ENCODE measurements at regions not wholly inside any gene's neighbourhood (a gene's known extent, or its start where the extent isn't known, plus 50 kb on each side); places are given as distances from the start of the nearest gene placed in this dataset.

DNA sequence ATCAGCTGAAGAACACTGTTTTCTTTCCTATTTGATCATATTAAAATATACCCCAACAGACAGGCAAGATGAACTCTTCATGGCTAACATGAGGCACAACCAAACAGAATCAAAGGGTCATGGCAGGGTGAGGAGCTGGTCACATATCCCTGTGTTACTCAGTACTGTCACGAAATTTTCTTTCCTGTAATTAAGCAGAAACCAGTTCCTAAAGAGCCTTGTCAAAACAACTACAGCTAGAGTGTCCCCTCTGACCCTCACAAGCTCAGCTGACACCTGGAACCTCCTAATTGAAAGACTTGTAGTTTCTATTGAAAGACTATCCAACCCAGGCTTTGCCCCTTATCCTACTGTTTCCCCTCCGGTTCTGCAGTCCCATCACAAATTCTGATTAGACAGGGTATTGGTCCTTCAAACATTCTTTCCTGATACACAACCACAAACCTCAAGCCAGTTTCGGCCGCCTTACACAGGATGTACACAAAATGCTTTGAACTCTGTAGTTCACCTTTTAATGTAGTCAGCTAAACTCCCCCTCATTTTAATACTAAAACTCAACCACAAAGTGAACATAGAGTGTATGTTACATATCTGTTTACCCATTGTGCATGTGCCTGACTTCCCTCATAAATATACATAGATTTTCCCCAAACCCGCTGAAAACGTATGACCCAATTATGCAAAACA is 651.9 kb downstream of the MRPL39 start:
- no peak overlapping the region for H3K4me3 ChIP-seq (ENCODE audit: low read depth, low read length)
- DNase-seq (ENCODE audit: low read depth): no peak
- in situ Hi-C loops (cut with HindIII; ENCODE audit: low sequenced_read_pairs): no loop called here
- TF ChIP-seq, protein P1, sequence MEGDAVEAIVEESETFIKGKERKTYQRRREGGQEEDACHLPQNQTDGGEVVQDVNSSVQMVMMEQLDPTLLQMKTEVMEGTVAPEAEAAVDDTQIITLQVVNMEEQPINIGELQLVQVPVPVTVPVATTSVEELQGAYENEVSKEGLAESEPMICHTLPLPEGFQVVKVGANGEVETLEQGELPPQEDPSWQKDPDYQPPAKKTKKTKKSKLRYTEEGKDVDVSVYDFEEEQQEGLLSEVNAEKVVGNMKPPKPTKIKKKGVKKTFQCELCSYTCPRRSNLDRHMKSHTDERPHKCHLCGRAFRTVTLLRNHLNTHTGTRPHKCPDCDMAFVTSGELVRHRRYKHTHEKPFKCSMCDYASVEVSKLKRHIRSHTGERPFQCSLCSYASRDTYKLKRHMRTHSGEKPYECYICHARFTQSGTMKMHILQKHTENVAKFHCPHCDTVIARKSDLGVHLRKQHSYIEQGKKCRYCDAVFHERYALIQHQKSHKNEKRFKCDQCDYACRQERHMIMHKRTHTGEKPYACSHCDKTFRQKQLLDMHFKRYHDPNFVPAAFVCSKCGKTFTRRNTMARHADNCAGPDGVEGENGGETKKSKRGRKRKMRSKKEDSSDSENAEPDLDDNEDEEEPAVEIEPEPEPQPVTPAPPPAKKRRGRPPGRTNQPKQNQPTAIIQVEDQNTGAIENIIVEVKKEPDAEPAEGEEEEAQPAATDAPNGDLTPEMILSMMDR (IDR thresholded peaks at IDR 0.05; ENCODE audit: low read depth, low read length, missing control alignments): no peak

DNA sequence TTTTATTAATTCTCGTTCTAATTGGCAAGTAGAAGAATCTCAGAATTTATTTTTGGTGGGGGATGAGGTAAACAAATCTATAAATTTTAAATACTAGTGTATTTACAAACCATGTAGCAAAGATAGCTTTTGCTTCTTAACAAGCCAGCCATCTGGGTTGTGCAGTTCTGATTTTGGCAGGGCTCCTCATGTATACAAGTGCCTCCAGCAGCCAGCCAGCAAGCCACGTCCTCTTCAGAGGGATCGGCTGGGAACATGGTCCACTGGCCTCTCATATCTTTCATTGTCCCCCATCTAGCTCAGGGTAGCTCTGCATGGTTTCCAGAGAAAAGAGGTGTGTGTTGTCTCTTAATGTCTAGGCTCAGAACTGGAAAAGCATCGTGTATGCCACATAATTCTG is 659.1 kb downstream of the MRPL39 start:
- DNase-seq (ENCODE audit: low read depth): no peak
- TF ChIP-seq, protein P1 (IDR thresholded peaks at IDR 0.05; ENCODE audit: low read depth, low read length, missing control alignments): no peak
- no peak overlapping the region for H3K4me3 ChIP-seq (ENCODE audit: low read depth, low read length)
- in situ Hi-C loops (cut with HindIII; ENCODE audit: low sequenced_read_pairs): no loop called here

DNA sequence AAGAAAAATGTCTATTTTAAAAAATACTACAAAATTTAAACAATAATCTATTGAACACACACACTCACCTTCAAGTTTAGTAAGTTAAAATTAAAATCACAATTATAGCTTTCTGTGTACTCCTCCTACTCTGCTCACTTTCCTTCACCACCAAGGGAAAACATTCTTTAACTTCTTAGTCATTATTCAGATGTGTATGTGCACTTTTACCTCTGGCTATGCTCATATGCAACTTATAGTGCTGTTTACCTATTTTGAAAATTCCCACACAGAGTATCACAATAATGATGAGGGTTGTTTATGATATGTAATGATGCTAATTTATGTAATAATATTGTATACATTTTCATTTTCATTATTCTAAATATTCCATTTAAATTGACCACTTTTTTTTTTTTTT is 661.4 kb downstream of the MRPL39 start:
- no peak overlapping the region for H3K4me3 ChIP-seq (ENCODE audit: low read depth, low read length)
- TF ChIP-seq, protein P1 (IDR thresholded peaks at IDR 0.05; ENCODE audit: low read depth, low read length, missing control alignments): no peak
- no peak for DNase-seq (ENCODE audit: low read depth)
- in situ Hi-C loops (cut with HindIII; ENCODE audit: low sequenced_read_pairs): no loop called here

DNA sequence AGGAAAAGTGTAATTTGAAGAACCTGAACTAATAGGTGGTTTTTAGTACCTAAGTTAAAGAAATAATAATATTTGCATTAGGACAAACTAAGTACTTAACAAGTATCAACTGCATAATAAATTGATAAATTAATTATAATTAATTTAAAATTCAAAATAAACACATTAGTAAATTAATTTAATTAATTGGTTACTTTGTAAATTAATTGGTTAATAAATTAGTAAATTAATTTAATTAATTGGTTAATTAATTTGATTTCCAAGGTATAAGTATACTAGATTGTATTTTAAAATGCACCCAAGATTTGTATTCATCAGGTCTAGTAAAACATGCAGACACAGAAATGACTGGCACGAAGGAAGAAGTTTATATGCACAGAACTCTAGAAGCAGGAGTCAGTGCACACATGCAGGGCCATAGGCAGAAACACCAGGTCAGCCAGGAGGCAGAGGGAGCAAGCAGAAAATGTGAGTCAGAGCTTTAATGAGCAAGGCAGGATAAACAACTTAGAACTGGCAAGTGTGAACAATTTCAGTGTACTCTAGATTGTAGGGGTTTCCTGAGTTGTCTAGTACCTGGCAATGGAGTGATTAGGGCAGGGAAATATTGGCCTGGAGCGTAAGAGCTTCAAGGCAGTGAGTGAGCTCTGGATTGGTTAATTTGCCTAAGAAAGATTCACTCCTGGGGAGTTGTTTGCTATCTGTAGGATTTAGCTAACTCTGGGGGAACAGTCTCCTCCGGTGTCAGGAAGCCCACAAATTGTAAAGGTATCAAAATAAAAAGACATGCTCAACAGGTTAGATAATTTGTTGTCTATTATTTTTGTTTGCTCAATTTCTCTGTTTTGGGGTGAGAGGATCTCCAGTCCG is 665.7 kb downstream of the MRPL39 start:
- in situ Hi-C loops (cut with HindIII; ENCODE audit: low sequenced_read_pairs): no loop called here
- TF ChIP-seq, protein P1 (IDR thresholded peaks at IDR 0.05; ENCODE audit: low read depth, low read length, missing control alignments): no peak
- peak; percentile 20 for DNase-seq (ENCODE audit: low read depth)
- H3K4me3 ChIP-seq (ENCODE audit: low read depth, low read length): no peak overlapping the region

DNA sequence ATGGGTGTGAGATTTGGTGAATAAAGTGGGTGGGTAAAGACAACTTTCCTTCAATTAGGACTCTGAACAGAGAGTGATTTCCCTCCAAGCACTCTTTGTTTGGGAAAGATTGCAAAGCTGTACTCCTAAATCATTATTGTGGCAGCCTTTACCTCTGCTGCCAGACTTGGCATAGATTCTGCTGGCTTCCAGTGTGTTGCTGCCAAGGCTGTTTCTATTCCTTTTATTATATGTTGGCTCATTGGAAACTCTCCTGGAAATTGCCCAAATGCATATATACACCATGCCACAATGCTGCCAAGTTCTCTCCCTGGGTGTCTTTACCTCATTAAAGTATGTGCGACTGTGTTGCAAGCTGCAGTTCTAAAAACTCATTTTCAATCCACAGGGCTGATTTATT is 668.0 kb downstream of the MRPL39 start:
- TF ChIP-seq, protein P1 (IDR thresholded peaks at IDR 0.05; ENCODE audit: low read depth, low read length, missing control alignments): no peak
- DNase-seq (ENCODE audit: low read depth): peak; percentile 13
- in situ Hi-C loops (cut with HindIII; ENCODE audit: low sequenced_read_pairs): no loop called here
- no peak overlapping the region for H3K4me3 ChIP-seq (ENCODE audit: low read depth, low read length)

DNA sequence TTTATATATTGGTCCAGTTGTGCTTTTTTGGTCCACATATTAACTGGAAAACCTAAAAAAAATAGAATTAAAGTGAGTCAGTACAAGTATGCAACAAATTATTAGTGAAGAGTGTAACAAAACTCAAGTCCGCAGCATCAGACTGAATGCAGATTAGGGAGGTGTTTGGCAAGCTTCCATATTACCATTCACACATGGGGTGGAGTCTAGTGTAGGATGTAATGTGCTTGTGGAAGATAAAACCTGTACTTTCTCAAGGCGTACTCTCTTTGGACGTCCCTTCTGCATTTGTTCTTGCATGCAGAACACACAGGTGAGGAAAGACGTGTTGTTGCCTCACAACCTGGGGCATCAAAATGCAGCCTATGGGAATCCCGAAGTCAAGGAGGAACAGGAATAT is 668.7 kb downstream of the MRPL39 start:
- in situ Hi-C loops (cut with HindIII; ENCODE audit: low sequenced_read_pairs): no loop called here
- TF ChIP-seq, protein P1 (IDR thresholded peaks at IDR 0.05; ENCODE audit: low read depth, low read length, missing control alignments): no peak

More for the DNA sequence above, 668.7 kb downstream of the MRPL39 start:
- no peak overlapping the region for H3K4me3 ChIP-seq (ENCODE audit: low read depth, low read length)
- DNase-seq (ENCODE audit: low read depth): no peak
